HG03280 (cell line): ENCODE measurements at regions not wholly inside any gene's neighbourhood (a gene's known extent, or its start where the extent isn't known, plus 50 kb on each side); places are given as distances from the start of the nearest gene placed in this dataset.

Experiments
- ATAC-seq: cut with Tn5 transposase; IDR thresholded peaks from one replicate; pipeline ENCODE4 v1.9.1; 2021; ENCODE audit warnings: mild to moderate bottlenecking, moderate library complexity; ENCODE audit not compliant: unreplicated experiment

GRCh38 chr11:26777372-26777808, 55.5 kb upstream of the SLC5A12 start:
- ATAC-seq, result no peak

GRCh38 chr11:26778000-26778757, 56.3 kb upstream of the SLC5A12 start:
- ATAC-seq, result no peak

GRCh38 chr11:26779074-26779865, 57.4 kb upstream of the SLC5A12 start:
- no peak for ATAC-seq

- no peak for ATAC-seq
Measured at GRCh38 chr11:26780376-26781085, 58.7 kb upstream of the SLC5A12 start.

GRCh38 chr11:26782220-26782965, 60.5 kb upstream of the SLC5A12 start:
- no peak for ATAC-seq

GRCh38 chr11:26783997-26784396, 62.1 kb upstream of the SLC5A12 start:
- ATAC-seq, result no peak

- ATAC-seq, result no peak
Measured at GRCh38 chr11:26790738-26791137, 68.9 kb upstream of the SLC5A12 start.

- no peak for ATAC-seq
Measured at GRCh38 chr11:26792941-26793340, 71.1 kb upstream of the SLC5A12 start.

GRCh38 chr11:26793487-26793886, 71.6 kb upstream of the SLC5A12 start:
- ATAC-seq, result no peak

- no peak for ATAC-seq
Measured at GRCh38 chr11:26801601-26802000, 79.7 kb upstream of the SLC5A12 start.

- no peak for ATAC-seq
Measured at GRCh38 chr11:26805001-26805400, 83.1 kb upstream of the SLC5A12 start.

GRCh38 chr11:26806219-26806618, 84.4 kb upstream of the SLC5A12 start:
- no peak for ATAC-seq

- no peak for ATAC-seq
Measured at GRCh38 chr11:26820739-26821138, 98.9 kb upstream of the SLC5A12 start.

GRCh38 chr11:26823963-26824362, 102.1 kb upstream of the SLC5A12 start:
- no peak for ATAC-seq

GRCh38 chr11:26827567-26828081, 105.8 kb upstream of the SLC5A12 start:
- ATAC-seq, result no peak

- ATAC-seq, result no peak
Measured at GRCh38 chr11:26828288-26828687, 106.4 kb upstream of the SLC5A12 start.

- ATAC-seq, result no peak
Measured at GRCh38 chr11:26830218-26830617, 108.4 kb upstream of the SLC5A12 start.

GRCh38 chr11:26830757-26831156, 108.9 kb upstream of the SLC5A12 start:
- no peak for ATAC-seq

GRCh38 chr11:26834601-26835000, 112.7 kb upstream of the SLC5A12 start:
- ATAC-seq, result no peak

- ATAC-seq, result no peak
Measured at GRCh38 chr11:26835611-26836010, 113.8 kb upstream of the SLC5A12 start.

- ATAC-seq, result no peak
Measured at GRCh38 chr11:26837154-26837553, 115.3 kb upstream of the SLC5A12 start.
